Astrocyte (in vitro differentiated cells and primary cell): ENCODE measurements at regions not wholly inside any gene's neighbourhood (a gene's known extent, or its start where the extent isn't known, plus 50 kb on each side); places are given as distances from the start of the nearest gene placed in this dataset.

Experiments
- CTCF ChIP-seq: IDR thresholded peaks from 2 replicates; pipeline ENCODE4 v1.5.1; 2011; ENCODE audit warnings: low read depth, mild to moderate bottlenecking, inconsistent platforms, low read length, moderate library complexity; ENCODE audit not compliant: insufficient read depth
- EZH2 ChIP-seq: IDR thresholded peaks from 2 replicates; pipeline ENCODE4 v1.6.1; 2012; ENCODE audit warnings: mild to moderate bottlenecking, low read length, inconsistent platforms; ENCODE audit not compliant: insufficient read depth

GRCh38 chr9:82385633-82386032 lies 397.1 kb downstream of the SPATA31D1 start:
- no peak for TF ChIP-seq CTCF
- no peak for TF ChIP-seq EZH2
